ENCODE measurements at regions not wholly inside any gene's neighbourhood (a gene's known extent, or its start where the extent isn't known, plus 50 kb on each side); places are given as distances from the start of the nearest gene placed in this dataset.

DNA sequence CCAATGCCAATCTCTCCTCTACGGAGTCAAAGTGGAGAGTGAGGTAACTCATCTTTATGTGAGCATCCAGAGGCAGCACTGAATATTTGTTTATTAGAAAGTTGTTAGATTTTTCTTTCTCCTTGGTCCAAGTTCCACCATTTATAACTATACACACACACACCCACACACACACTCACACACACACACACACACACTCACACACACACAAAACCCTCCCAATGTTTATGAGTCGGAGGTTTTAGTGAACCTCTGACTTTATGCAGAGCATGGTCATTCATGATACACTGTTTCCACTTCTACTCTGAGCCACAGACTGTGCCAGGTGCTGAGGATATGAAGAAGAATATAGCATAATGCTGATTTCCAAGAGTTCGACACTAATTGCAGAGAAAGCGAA lies 132.9 kb upstream of the CCDC68 start:
- TF ChIP-seq CTCF (IDR thresholded peaks at IDR 0.05; ENCODE audit: control insufficient read depth, insufficient read depth, low read depth, low read length, missing control alignments) = no peak
- no peak for DNase-seq (ENCODE audit: low read depth)
- H3K4me3 ChIP-seq (ENCODE audit: control insufficient read depth, low read depth, low read length) = no peak overlapping the region

DNA sequence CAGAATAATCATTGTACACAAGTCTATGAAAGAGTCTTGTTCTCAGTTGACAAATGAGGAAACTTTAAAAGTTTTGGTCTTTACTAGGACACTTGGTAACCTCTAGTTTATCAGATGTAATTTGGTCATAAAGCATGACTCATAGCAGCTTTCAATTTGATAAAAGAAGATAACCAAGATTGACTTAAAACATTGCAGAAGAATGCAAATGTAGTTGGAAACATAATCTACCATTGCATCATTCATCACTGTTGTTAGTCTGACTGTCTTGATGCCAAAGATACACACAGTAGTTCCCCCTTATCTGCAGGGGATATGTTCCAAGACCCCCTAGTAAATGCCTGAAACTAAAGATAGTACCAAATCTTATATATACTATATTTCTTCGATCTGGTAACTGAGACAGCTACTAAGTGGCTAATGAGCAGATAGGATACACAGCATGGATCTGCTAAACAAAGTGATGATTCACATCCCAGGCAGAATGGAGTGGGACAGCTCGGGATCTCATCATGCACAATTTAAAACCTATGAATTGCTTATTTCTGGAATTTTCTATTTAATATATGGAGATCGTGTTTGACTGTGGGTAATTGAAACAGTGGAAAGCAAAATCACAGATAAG lies 131.4 kb upstream of the CCDC68 start:
- no peak for DNase-seq (ENCODE audit: low read depth)
- H3K4me3 ChIP-seq (ENCODE audit: control insufficient read depth, low read depth, low read length) = no peak overlapping the region
- no peak for TF ChIP-seq CTCF (IDR thresholded peaks at IDR 0.05; ENCODE audit: control insufficient read depth, insufficient read depth, low read depth, low read length, missing control alignments)

DNA sequence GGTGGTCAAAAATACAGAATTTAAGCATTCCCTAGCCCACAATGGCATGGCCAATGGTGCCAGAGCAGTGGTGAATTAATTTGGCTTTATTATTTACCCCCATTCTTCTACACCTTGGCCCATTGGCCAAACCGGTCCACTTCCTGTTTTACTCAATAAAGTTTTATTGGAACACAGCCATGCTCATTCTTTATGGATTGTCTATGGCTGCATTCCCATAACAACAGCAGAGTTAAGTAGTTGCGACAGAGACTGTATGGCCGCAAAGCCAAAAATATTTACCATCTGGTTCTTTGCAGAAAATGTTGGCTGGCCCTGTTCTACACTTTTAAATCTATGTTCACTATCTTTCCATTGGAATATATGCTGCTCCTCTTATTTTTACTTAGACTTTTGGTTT lies 130.3 kb upstream of the CCDC68 start:
- TF ChIP-seq CTCF (IDR thresholded peaks at IDR 0.05; ENCODE audit: control insufficient read depth, insufficient read depth, low read depth, low read length, missing control alignments) = no peak
- DNase-seq (ENCODE audit: low read depth) = no peak
- H3K4me3 ChIP-seq (ENCODE audit: control insufficient read depth, low read depth, low read length) = no peak overlapping the region

- H3K4me3 ChIP-seq (ENCODE audit: control insufficient read depth, low read depth, low read length) = no peak overlapping the region
- no peak for DNase-seq (ENCODE audit: low read depth)
- TF ChIP-seq CTCF (IDR thresholded peaks at IDR 0.05; ENCODE audit: control insufficient read depth, insufficient read depth, low read depth, low read length, missing control alignments) = no peak
Measured at GRCh38 chr18:55088561-55088960, 129.3 kb upstream of the CCDC68 start.

- DNase-seq (ENCODE audit: low read depth) = no peak
Measured at GRCh38 chr18:55088000-55088401, 128.7 kb upstream of the CCDC68 start.

GRCh38 chr18:55086906-55087305 lies 127.6 kb upstream of the CCDC68 start:
- no peak for DNase-seq (ENCODE audit: low read depth)
- TF ChIP-seq CTCF (IDR thresholded peaks at IDR 0.05; ENCODE audit: control insufficient read depth, insufficient read depth, low read depth, low read length, missing control alignments) = no peak
- no peak overlapping the region for H3K4me3 ChIP-seq (ENCODE audit: control insufficient read depth, low read depth, low read length)

More at GRCh38 chr18:55088000-55088401, 128.7 kb upstream of the CCDC68 start:
- no peak for TF ChIP-seq CTCF (IDR thresholded peaks at IDR 0.05; ENCODE audit: control insufficient read depth, insufficient read depth, low read depth, low read length, missing control alignments)
- H3K4me3 ChIP-seq (ENCODE audit: control insufficient read depth, low read depth, low read length) = no peak overlapping the region

Data from AG09309 (cell line).